ENCODE measurements at regions not wholly inside any gene's neighbourhood (a gene's known extent, or its start where the extent isn't known, plus 50 kb on each side); places are given as distances from the start of the nearest gene placed in this dataset.
"Not testable (repeated sequence)": the region's sequence is repeated elsewhere in the genome, so short reads cannot be mapped to it uniquely, and the experiment has no call there.

DNA sequence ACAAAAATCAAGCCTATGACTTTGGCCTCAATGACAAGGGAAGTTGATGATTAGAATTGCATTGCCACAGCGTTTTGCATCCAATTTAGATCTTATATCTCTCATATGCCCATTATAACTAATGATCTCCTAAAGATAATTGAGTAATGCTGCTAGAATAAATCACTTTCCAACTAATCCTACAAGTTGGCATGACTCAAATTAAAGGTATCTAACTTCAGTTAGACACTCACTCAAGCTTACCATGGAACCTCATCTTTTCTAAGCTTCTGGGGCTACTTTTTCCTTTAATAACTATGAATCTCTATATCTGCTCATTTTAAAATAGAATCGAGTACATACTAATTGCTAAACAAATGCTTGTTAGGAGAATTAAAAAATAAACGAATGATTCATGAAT lies 427.8 kb downstream of the BTG1 start:
- DNase-seq, result no peak

- not testable (repeated sequence) for DNase-seq
Measured at GRCh38 chr12:91711925-91712324, 433.7 kb downstream of the BTG1 start.

- DNase-seq, result no peak
Measured at GRCh38 chr12:91706466-91706865, 439.2 kb downstream of the BTG1 start.

- DNase-seq, result no peak
Measured at GRCh38 chr12:91704446-91704845, 441.2 kb downstream of the BTG1 start.

DNA sequence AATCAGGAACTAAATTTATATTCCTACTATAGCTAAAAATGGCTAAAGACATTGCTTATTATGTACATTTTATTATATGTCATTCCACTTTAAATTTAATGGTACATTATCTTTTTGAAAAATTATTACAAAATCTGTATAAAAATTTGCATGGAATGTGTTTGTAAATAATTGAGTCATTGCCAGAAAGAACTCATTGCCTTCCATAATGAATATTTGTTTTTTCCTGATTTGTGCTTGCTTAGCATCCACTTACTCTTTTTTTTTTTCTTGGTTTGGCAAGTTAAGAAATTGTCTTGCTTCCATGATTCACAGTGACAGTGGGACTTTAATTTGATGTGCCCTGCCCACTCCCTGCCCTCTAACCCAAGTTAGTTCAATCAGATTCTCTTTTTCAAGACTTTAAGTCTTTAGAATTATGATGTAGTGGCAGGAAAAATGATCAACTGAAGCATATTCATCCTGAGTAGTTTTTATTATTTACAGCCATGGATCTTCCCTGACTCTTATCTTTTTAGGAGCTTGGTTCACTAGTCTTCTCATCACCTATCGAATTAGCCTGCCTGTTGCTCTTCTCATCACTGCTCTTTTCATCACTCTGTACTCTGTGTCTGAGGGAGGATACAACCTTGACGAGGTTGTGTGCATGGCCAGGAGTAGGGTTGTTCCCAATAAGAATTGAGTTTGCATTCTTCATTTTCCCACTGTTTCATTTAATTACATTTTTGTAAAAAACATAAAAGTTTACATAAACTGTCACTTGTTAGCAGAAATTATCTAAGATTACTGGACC lies 442.0 kb downstream of the BTG1 start:
- DNase-seq, result no peak

- no peak for DNase-seq
Measured at GRCh38 chr12:91702843-91703425, 442.7 kb downstream of the BTG1 start.

GRCh38 chr12:91695964-91696363 lies 449.7 kb downstream of the BTG1 start:
- DNase-seq, result no peak

DNA sequence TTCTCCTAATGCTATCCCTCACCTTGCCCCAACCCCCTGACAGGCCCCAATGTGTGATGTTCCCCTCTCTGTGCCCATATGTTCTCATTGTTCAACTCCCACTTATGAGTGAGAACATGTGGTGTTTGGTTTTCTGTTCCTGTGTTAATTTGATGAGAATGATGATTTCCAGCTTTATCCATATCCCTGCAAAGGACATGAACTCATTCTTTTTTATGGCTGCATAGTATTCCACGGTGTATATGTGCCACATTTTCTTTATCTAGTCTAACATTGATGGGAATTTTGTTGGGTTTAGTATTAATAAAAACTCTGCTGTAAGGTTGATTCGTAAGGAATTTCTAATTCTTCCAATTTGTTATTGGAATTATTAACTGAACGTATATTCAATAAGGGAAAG lies 450.2 kb downstream of the BTG1 start:
- not testable (repeated sequence) for DNase-seq

DNA sequence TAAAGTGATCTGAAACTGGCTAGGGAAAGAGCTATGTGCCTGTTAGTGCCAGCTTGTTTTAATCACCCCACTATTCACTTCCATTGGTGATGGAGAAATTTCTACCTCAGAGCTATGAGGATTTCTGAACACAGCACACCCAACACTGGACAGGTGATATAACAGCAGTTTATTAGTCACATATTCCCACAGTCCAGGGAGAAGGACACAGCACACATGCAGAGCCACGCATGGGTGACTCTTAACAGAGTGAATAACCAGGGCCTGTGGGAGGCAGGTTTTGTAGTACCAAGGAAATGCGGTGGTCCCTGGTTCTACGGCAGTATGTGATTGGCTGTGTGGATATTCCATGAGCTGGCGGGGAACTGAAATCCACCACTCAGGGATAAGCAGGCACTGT lies 455.1 kb downstream of the BTG1 start:
- DNase-seq, result no peak

GRCh38 chr12:91687052-91688017 lies 458.3 kb downstream of the BTG1 start:
- no peak for DNase-seq

- DNase-seq, result no peak
Measured at GRCh38 chr12:91685917-91686316, 459.7 kb downstream of the BTG1 start.

DNA sequence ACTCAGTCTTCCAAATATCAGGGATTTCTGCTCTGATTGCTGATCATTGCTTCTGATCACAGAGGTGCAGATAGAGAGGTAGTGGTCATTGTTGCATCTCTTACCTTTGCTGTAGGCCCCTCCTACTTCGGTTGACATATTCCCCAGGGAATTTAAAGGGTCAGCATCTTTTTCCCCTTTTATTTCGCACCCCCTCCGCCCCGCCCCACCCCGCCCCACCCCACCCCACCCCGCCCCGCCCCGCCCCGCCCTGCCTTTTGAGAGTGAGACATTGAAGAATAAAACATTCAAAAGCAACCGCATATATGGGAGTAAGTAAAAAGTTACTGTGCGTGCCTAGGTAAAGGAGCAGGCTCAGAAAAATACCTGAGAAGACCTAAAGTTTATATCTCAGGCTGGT lies 463.9 kb downstream of the BTG1 start:
- DNase-seq, result no peak

- no peak for DNase-seq
Measured at GRCh38 chr12:91680864-91681263, 464.8 kb downstream of the BTG1 start.

DNA sequence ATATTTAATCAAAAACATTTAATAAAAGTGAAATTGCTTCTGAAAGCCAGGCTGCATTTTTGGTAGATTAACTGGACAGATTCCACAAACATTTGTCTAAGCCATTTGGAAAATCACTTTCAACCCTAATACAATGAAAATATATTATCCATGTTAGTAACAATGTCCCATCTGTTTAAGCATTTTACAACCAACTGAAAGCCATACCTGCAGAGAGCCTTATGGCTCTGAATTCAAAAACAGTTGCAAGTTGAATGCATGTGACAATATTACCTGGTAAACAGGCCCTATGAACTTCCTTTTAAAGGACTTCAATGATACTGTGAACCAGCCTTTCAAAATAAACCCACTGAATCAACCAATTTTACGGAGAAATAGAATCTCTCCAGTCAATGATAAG lies 468.1 kb downstream of the BTG1 start:
- DNase-seq, result no peak

GRCh38 chr12:91675401-91675800 lies 470.2 kb downstream of the BTG1 start:
- no peak for DNase-seq

DNA sequence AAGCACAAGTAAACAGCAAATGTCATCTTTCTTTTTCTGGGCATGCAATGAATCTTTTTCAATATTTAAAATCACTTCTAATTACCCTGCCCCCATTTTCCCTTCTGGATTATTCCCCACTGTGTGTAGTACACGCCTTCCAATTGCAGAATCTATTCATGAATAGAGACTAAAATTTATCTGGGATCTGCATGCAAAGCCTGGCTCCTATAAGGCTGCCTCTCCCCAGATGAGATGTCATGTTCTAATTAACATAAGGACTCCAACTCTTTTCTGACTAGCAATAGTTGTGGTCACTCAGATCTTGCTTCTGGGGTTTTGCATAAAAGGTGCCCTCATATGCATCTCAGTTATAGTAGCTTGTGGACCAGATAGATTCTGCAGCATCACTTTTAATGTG lies 473.5 kb downstream of the BTG1 start:
- DNase-seq, result no peak

DNA sequence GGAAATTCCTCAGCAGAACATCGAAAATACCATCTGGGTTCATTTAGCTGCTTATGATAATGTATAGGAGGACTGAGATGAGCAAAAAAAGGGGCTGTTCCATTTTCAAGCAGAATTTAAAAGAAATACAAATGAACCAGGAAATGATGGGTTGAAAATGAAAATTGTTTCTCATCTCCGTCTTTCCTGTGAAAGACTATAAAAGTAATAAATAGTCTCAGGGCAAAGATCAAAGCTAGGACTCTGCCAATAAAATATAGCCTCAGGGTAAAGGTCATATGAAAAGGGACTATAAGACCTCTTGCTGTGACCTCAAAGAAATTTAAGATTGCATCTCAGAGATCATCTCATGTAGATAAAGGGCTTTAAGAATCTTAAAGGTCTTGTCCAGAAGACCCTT lies 478.0 kb downstream of the BTG1 start:
- no peak for DNase-seq

GRCh38 chr12:91663744-91664143 lies 481.1 kb upstream of the DCN start:
- no peak for DNase-seq

DNA sequence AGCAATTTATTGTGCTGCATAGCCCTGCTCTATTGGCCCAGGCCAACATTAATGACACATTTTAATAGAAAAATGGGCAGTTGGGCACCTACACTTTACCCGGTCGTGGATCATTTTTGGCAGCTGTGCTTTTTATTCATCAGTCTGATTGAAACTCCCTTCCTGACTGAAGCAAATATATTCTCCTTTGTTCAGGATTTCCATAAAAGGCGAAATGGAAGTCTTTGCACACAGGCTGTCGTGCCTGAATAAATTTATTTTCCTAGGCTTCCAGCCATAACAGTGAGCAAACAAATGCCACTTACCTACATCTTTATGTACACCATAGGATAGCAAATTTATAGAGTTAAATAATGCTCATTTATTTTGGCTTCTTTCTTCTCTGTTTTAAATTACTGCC lies 480.7 kb upstream of the DCN start:
- DNase-seq, result no peak

- no peak for DNase-seq
Measured at GRCh38 chr12:91662021-91662420, 479.4 kb upstream of the DCN start.

- no peak for DNase-seq
Measured at GRCh38 chr12:91657032-91657431, 474.4 kb upstream of the DCN start.

- no peak for DNase-seq
Measured at GRCh38 chr12:91655966-91656365, 473.3 kb upstream of the DCN start.

DNA sequence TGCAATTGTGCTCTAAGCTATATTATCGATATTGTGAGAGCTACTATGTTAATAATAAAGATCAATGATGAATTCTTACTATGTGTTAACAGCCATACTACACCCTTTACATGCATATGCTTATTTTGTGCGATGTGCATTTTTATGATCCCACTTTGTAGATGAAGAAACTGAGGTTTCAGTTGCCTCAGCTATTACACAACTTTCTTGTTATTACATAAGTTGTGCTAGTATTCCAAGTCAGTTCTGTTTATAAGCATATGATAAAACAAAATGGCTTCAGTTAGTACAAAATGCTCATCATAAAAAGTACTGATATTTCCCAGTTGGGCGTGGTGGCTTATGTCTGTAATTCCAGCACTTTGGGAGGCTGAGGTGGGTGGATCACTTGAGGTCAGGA lies 471.5 kb upstream of the DCN start:
- DNase-seq, result no peak

DNA sequence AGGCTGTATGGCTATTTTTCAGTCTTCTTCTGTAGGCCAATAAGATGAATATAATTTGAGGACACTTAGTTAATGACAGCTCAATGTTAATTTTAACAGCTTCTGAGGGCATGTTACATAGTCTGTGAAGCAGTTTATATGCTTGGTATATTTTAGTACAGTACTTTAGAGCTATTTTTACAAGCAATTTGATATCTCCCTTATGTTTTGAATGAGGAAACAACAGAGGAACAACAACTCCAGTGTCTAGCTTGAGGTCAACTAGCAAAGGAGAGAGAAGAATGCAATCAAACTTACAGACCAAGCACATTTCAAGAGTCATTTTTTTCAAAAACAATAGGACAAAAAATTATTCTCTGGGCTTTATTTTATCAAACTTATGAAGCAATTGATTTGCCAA lies 469.1 kb upstream of the DCN start:
- DNase-seq, result no peak
